HG03066 (cell line): ENCODE measurements at regions not wholly inside any gene's neighbourhood (a gene's known extent, or its start where the extent isn't known, plus 50 kb on each side); places are given as distances from the start of the nearest gene placed in this dataset.
"Not testable (repeated sequence)": the region's sequence is repeated elsewhere in the genome, so short reads cannot be mapped to it uniquely, and the experiment has no call there.

ENCODE experiments used
- ATAC-seq: cut with Tn5 transposase; IDR thresholded peaks from one replicate; pipeline ENCODE4 v1.9.1; 2021; ENCODE audit warnings: low read depth; ENCODE audit not compliant: unreplicated experiment

GRCh38 chr3:177646749-177647148 is 449.5 kb upstream of the TBL1XR1 start:
- ATAC-seq: no peak

- no peak for ATAC-seq
Observed at GRCh38 chr3:177647341-177647740, 450.1 kb upstream of the TBL1XR1 start.

- ATAC-seq: no peak
Observed at GRCh38 chr3:177647876-177648275, 450.6 kb upstream of the TBL1XR1 start.

GRCh38 chr3:177652556-177653291 is 455.4 kb upstream of the TBL1XR1 start:
- peak; percentile 69 for ATAC-seq

GRCh38 chr3:177657243-177657642 is 460.0 kb upstream of the TBL1XR1 start:
- ATAC-seq: no peak

GRCh38 chr3:177658354-177658753 is 461.1 kb upstream of the TBL1XR1 start:
- no peak for ATAC-seq

DNA sequence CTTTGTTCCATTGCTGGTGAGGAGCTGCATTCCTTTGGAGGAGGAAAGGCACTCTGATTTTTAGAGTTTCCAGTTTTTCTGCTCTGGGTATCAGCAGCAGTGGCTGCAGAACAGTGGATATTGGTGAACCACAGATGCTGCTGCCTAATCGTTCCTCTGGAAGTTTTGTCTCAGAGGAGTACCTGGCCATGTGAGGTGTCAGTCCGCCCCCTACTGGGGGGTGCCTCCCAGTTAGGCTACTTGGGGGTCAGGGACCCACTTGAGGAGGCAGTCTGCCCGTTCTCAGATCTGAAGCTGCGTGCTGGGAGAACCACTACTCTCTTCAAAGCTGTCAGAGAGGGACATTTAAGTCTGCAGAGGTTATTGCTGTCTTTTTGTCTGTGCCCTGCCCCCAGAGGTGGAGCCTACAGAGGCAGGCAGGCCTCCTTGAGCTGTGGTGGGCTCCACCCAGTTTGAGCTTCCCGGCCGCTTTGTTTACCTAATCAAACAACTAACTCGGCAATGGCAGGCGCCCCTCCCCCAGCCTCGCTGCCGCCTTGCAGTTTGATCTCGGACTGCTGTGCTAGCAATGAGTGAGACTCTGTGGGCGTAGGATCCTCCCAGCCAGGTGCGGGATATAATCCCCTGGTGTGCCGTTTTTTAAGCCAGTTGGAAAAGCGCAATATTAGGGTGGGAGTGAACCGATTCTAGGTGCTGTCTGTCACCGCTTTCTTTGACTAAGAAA is 467.3 kb upstream of the TBL1XR1 start:
- ATAC-seq: not testable (repeated sequence)

DNA sequence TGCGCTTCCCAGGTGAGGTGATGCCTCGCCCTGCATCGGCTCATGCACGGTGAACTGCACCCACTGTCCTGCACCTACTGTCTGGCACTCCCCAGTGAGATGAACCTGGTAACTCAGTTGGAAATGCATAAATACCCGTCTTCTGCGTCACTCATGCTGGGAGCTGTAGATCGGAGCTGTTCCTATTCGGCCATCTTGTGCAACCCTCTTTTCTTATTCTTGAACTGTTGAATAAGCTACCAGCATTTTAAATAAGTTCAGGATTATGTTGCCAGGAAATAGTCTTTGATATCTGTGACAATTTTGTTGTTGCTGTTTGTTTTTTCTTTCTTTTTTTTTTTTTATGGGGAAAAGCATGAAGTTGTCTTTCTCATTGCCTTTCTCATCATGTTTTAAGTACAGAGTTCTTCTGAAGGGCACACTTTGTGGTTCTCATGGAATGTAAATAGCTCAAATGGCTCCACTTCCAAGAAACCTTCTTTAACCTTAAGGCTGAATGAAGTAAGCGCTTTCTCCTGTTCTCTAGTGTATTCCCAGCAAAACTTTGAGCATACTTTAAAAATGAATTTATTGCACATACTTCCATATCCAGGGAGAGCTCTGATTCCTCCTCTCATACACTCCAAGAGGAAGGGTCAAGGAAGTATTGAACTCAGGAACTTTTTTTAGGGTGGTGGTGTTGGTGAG is 468.0 kb upstream of the TBL1XR1 start:
- ATAC-seq: no peak

- no peak for ATAC-seq
Observed at GRCh38 chr3:177672252-177672911, 475.1 kb upstream of the TBL1XR1 start.

- ATAC-seq: no peak
Observed at GRCh38 chr3:177673112-177673914, 476.0 kb upstream of the TBL1XR1 start.

DNA sequence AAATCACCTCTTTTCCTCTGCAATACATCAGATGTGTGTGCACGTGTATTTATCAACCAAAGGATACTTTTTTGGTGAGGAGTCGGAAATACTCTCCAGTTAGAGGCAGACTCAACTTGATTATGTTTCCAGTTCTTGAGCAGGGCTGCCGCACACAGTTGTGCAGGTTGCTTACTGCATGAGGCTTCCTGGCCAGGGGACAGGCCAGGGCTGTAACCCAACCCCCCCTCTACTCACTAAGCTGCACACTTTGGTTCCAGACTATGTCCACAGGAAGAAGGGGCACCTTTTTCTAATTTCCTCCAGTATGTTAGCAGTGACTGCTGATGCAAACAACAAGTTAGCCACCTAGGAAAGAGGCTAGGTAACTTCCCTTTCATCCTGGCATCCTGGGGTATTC is 476.9 kb upstream of the TBL1XR1 start:
- no peak for ATAC-seq

- ATAC-seq: no peak
Observed at GRCh38 chr3:177676148-177676547, 478.9 kb upstream of the TBL1XR1 start.

- ATAC-seq: no peak
Observed at GRCh38 chr3:177676947-177677587, 479.8 kb upstream of the TBL1XR1 start.

DNA sequence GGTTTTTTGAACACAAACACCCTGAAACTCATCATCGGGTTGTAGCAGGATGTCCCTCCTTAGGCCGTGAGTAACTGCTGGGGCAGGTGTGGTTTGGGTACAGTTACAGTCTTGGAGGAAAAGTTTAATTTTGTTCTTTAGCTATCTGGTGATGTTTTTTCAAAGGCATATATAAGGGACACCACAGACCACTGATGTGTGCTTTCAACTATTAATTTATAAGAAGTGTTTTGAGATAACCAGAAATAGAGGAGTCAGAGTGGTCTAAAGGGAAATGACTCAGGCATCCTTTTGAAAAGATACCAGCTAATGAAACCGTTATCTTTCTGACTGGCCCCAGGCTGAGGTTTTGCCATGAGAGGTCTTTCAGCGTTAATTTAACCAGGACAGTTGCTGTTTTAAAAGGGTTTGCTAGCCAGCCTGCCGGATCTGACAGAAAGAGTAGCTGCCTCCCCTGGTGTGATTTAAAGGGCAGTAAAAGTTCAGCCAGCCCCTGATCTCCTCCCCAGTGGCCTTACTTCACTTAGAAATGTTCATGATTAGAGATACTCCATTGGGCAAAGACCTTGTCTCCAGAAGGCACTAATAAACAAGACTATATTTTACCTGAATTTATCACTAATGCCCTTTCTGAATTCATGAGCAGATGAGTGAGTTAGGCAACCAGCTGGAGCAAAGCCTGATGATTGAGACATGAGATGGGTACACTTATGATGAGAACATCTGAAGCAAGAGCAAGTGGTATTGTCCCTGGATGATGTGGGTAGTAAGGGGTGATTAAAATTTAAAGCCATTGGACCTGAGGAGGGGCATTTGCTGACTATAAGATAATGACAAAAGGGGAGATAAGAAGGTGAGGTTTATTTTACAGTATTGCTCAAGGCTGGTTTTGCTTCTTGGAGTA is 482.5 kb upstream of the TBL1XR1 start:
- no peak for ATAC-seq

DNA sequence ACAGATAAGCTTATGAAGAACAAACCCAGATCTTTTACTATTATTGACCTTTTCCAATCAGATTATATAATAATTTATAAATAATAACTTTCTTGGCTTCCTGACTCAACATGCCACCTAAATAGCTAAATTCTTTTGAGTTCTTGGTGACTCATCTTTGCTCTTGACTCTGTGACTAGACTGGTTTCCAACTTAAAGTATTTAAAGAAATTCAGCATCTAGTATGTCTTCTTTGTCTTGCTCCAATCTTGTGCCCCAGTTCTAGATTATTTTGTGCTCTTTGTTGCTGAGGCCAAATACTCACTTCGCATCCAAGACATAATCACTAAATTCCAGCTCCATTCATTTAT is 483.2 kb upstream of the TBL1XR1 start:
- no peak for ATAC-seq

DNA sequence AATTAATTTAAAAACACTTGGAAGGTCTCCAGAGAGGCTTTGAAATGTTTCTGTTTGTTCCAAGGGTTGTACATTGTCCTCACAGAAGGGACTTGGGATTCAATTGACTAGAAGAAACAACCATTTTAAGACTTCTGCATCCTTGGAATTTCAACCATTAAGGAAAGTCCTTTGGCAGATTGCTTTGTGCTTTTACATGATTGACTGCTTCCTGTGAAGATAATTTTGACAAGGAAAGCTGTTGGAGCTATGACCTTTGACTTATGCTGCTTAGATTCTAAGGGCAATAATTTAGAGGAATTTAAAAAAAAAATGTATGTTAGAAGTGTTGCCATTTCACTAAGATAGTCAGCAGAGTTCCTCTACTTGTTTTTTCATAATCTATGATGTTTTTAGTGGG is 483.9 kb upstream of the TBL1XR1 start:
- no peak for ATAC-seq

DNA sequence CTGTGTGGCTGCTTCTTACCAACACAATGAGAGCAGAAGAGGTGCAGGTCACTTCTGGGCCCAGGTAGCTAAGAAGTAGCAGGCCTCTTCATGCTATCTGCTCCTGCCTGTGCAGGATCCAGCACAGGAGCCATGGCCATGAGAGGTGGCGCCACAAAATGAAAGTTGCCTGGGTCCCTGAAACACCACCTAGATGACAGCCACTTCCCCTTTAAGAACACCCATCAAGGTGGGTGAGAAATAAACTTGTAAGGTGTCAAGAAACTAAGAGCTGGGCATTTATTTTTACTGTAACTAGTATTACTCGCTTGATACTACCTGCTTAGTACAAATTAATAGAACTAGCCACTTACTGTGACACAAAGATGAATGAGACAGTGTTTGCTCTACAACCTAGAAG is 484.6 kb upstream of the TBL1XR1 start:
- ATAC-seq: no peak

DNA sequence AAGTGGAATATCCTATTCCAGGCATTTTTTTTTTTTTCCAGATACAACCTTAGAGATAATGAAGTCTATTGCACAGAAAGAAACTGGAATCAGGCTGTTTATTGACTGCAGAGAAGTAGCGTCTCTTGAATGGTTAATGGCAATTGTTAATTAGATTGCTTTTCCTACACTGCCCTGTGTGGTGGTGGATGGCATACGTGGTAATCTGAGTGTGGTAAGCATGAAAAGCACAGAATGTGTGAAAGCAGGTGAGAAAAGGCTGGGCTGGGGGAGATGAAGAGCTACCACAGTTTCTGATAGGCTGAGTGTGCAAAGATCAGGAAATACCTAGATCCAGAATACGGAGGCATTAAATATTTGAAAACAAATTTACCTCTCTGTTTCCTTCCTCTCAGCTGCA is 486.3 kb upstream of the TBL1XR1 start:
- no peak for ATAC-seq

DNA sequence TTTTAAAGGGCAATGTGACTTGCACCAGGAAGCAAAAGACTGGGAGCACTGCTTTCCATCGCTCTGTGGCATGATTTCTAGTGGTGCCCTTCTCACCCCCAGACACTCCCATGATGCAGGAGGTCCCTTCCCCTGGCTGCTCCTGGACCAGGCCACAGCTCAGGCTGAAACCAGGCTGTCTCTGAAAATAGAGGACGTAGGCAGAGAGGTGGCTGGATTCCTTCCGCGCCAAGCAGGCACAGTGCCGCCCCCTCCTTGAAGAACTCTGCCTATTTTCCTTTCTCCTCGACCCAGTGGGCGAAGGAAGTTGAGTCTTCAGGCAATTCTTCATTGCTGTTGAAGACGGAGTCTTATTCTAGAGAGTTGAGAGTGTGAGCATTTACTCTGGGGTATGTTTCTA is 489.4 kb upstream of the TBL1XR1 start:
- ATAC-seq: no peak
